H1 (cell line): ENCODE measurements at regions not wholly inside any gene's neighbourhood (a gene's known extent, or its start where the extent isn't known, plus 50 kb on each side); places are given as distances from the start of the nearest gene placed in this dataset.

Experiments
- CTCF ChIA-PET: fragments of 300-600 bp; sonication (Branson Sonifier 250); formaldehyde crosslinking; loops from one replicate; lab custom pipeline; 2021; ENCODE audit not compliant: partially characterized antibody; lab: Charles Lee
- POLR2A ChIA-PET: fragments of 300-600 bp; sonication (Branson Sonifier 250); formaldehyde crosslinking; loops from one replicate; lab custom pipeline; 2021; ENCODE audit warnings: inconsistent platforms; ENCODE audit not compliant: partially characterized antibody; lab: Charles Lee
- DNase-seq, 2 experiments: peaks; one replicate each; pipeline versions ENCODE4 v3.0.0 to v3.0.0-alpha.2; 2010 to 2022; ENCODE audit warnings: low spot score in 2 of 2, low read depth in 1 of 2, mixed read lengths in 1 of 2
- FAIRE-seq: peaks from 2 replicates; lab custom pipeline; 2011; peaks lifted over from hg19 to GRCh38; lab: Jason Lieb, UNC
- H2AFZ ChIP-seq: 2 replicates; pipeline ENCODE4 v1.8.1; 2012; ENCODE audit warnings: low read length, inconsistent platforms
- H2AK5ac ChIP-seq: 2 replicates; pipeline ENCODE4 v1.6.1; 2013; ENCODE audit warnings: low read depth, low read length
- H2BK120ac ChIP-seq: replicated peaks from 2 replicates; pipeline ENCODE3; 2013; ENCODE audit warnings: low read depth, low read length, inconsistent platforms
- H2BK12ac ChIP-seq: 2 replicates; pipeline ENCODE4 v1.6.1; 2013; ENCODE audit warnings: low read depth, low read length
- H2BK15ac ChIP-seq: 2 replicates; pipeline ENCODE4 v1.6.1; 2013; ENCODE audit warnings: low read length
- H2BK20ac ChIP-seq: 2 replicates; pipeline ENCODE4 v1.6.1; 2013; ENCODE audit warnings: low read length
- H2BK5ac ChIP-seq: 2 replicates; pipeline ENCODE4 v1.6.1; 2013; ENCODE audit warnings: low read depth, low read length
- H3K14ac ChIP-seq: 2 replicates; pipeline ENCODE4 v1.6.1; 2013; ENCODE audit warnings: inconsistent platforms; ENCODE audit not compliant: insufficient read length
- H3K18ac ChIP-seq: 2 replicates; pipeline ENCODE4 v1.6.1; 2013; ENCODE audit warnings: low read length; ENCODE audit errors: extremely low read depth
- H3K23ac ChIP-seq: 2 replicates; pipeline ENCODE4 v1.6.1; 2013; ENCODE audit warnings: inconsistent platforms; ENCODE audit not compliant: insufficient read length
- H3K23me2 ChIP-seq: 2 replicates; pipeline ENCODE4 v1.6.1; 2013; ENCODE audit warnings: low read depth, low read length
- H3K27ac ChIP-seq: 2 replicates; pipeline ENCODE4 v1.6.1; 2011; ENCODE audit warnings: low read depth, low read length, inconsistent platforms
- H3K27me3 ChIP-seq, 4 experiments: replicated peaks in 1 of 4; 1 replicate in 1 of 4; 2 replicates in 3 of 4; pipeline versions ENCODE4 v1.6.1 to v1.8.1; 2011 to 2013; ENCODE audit warnings: low read length in 3 of 4, mild to moderate bottlenecking in 3 of 4, inconsistent platforms in 2 of 4, mixed read lengths in 2 of 4, moderate library complexity in 1 of 4; ENCODE audit not compliant: control insufficient read depth in 3 of 4, insufficient read depth in 3 of 4; ENCODE audit errors: extremely low read depth in 1 of 4
- H3K36me3 ChIP-seq, 4 experiments: 2 replicates each; pipeline versions ENCODE4 v1.6.1 to v1.8.1; 2011 to 2013; ENCODE audit warnings: mild to moderate bottlenecking in 4 of 4, low read length in 3 of 4, moderate library complexity in 2 of 4, control low read depth in 1 of 4, inconsistent platforms in 1 of 4; ENCODE audit not compliant: insufficient read depth in 4 of 4, control insufficient read depth in 2 of 4
- H3K4ac ChIP-seq: replicated peaks from 2 replicates; pipeline ENCODE3; 2013; ENCODE audit warnings: low read length, low read depth, mixed read lengths, inconsistent platforms; ENCODE audit not compliant: insufficient read length
- H3K4me1 ChIP-seq, 4 experiments: replicated peaks in 1 of 4; 1 replicate in 1 of 4; 2 replicates in 3 of 4; pipeline versions ENCODE4 v1.6.1 to v1.8.1; 2011 to 2013; ENCODE audit warnings: low read length in 3 of 4, inconsistent platforms in 2 of 4, mixed read lengths in 1 of 4; ENCODE audit not compliant: insufficient read depth in 4 of 4, control insufficient read depth in 3 of 4
- H3K4me2 ChIP-seq, 2 experiments: 2 replicates each; pipeline versions ENCODE4 v1.6.1 to v1.8.1; 2011 to 2013; ENCODE audit warnings: low read depth in 2 of 2, low read length in 2 of 2, control low read depth in 1 of 2, inconsistent platforms in 1 of 2, mild to moderate bottlenecking in 1 of 2; ENCODE audit not compliant: insufficient read depth in 1 of 2
- H3K4me3 ChIP-seq, 4 experiments: fragments of 200-600, 300-600 bp in 1 of 4; sonication (generic), shearing (Covaris generic), sonication (Bioruptor Twin) in 1 of 4; 2 replicates each; pipeline versions ENCODE4 v1.5.1 to v1.8.1; 2011 to 2016; ENCODE audit warnings: low read length in 4 of 4, low read depth in 3 of 4, control low read depth in 2 of 4, inconsistent platforms in 2 of 4, mild to moderate bottlenecking in 2 of 4, mixed read lengths in 1 of 4, moderate library complexity in 1 of 4; ENCODE audit not compliant: insufficient read depth in 2 of 4; ENCODE audit errors: extremely low read depth in 1 of 4
- H3K56ac ChIP-seq: replicated peaks from 2 replicates; pipeline ENCODE3; 2013; ENCODE audit warnings: low read depth, mild to moderate bottlenecking, mixed read lengths, low read length, inconsistent platforms; ENCODE audit not compliant: insufficient read length
- H3K79me1 ChIP-seq: 2 replicates; pipeline ENCODE4 v1.6.1; 2013; ENCODE audit warnings: low read depth, low read length, control low read depth
- H3K79me2 ChIP-seq, 2 experiments: 2 replicates each; pipeline versions ENCODE4 v1.6.1 to v1.8.1; 2012 to 2013; ENCODE audit warnings: low read length in 2 of 2, mild to moderate bottlenecking in 2 of 2, inconsistent platforms in 1 of 2; ENCODE audit not compliant: insufficient read depth in 2 of 2, control insufficient read depth in 1 of 2
- H3K9ac ChIP-seq, 4 experiments: replicated peaks in 1 of 4; 1 replicate in 1 of 4; 2 replicates in 3 of 4; pipeline versions ENCODE4 v1.6.1 to v1.8.1; 2011 to 2013; ENCODE audit warnings: low read depth in 3 of 4, low read length in 3 of 4, control low read depth in 2 of 4, mild to moderate bottlenecking in 2 of 4, moderate library complexity in 2 of 4, inconsistent platforms in 1 of 4; ENCODE audit errors: extremely low read depth in 1 of 4
- H3K9me3 ChIP-seq, 2 experiments: 2 replicates each; pipeline versions ENCODE4 v1.6.1 to v1.8.1; 2012 to 2013; ENCODE audit warnings: mild to moderate bottlenecking in 2 of 2, moderate library complexity in 2 of 2, control low read depth in 1 of 2, inconsistent platforms in 1 of 2, low read depth in 1 of 2, low read length in 1 of 2, mixed read lengths in 1 of 2; ENCODE audit not compliant: insufficient read depth in 2 of 2
- H4K20me1 ChIP-seq, 2 experiments: replicated peaks in 1 of 2; 2 replicates each; pipeline versions ENCODE3 to v1.8.1; 2011 to 2013; ENCODE audit warnings: inconsistent platforms in 2 of 2, low read length in 2 of 2, mild to moderate bottlenecking in 1 of 2; ENCODE audit not compliant: insufficient read depth in 2 of 2, control insufficient read depth in 1 of 2
- H4K5ac ChIP-seq: 2 replicates; pipeline ENCODE4 v1.6.1; 2013; ENCODE audit warnings: low read length, low read depth, mixed read lengths, inconsistent platforms; ENCODE audit not compliant: insufficient read length
- H4K8ac ChIP-seq: 2 replicates; pipeline ENCODE4 v1.8.0; 2013; ENCODE audit warnings: mild to moderate bottlenecking, moderate library complexity, low read length, inconsistent platforms; ENCODE audit not compliant: insufficient read depth; ENCODE audit errors: extremely low read depth
- H4K91ac ChIP-seq: replicated peaks from 2 replicates; pipeline ENCODE3; 2013; ENCODE audit warnings: low read length, mixed read lengths, inconsistent platforms; ENCODE audit not compliant: insufficient read length
- ASH2L ChIP-seq: fragments of 200-600, 300-600 bp; sonication (generic); IDR thresholded peaks from one replicate; pipeline ENCODE4 v1.7.1; 2017; ENCODE audit warnings: low read length
- CTCF ChIP-seq, 3 experiments: IDR thresholded peaks; 1 replicate in 2 of 3; 2 replicates in 1 of 3; pipeline versions ENCODE4 v1.5.1 to v1.6.1; 2011; ENCODE audit warnings: low read length in 3 of 3, mild to moderate bottlenecking in 3 of 3, inconsistent platforms in 2 of 3, low read depth in 1 of 3, moderate library complexity in 1 of 3; ENCODE audit not compliant: insufficient read depth in 1 of 3; ENCODE audit errors: control extremely low read depth in 1 of 3
- MAFK ChIP-seq: IDR thresholded peaks from 2 replicates; pipeline ENCODE4 v1.6.1; 2012; ENCODE audit warnings: low read depth, mild to moderate bottlenecking, improper control_type of control experiment, low read length
- NANOG ChIP-seq: IDR thresholded peaks from 2 replicates; pipeline ENCODE4 v1.6.1; 2011; ENCODE audit warnings: low read length, low read depth, mild to moderate bottlenecking, inconsistent platforms; ENCODE audit not compliant: insufficient read depth, poor library complexity, severe bottlenecking
- RNF2 ChIP-seq: fragments of 200-900, 300-1000 bp; sonication (generic); IDR thresholded peaks from 2 replicates; pipeline ENCODE4 v1.7.1; 2016; ENCODE audit warnings: borderline replicate concordance, low read depth, mild to moderate bottlenecking, antibody characterized with exemption, low read length; ENCODE audit not compliant: poor library complexity, severe bottlenecking; ENCODE audit errors: missing control alignments
- SAP30 ChIP-seq: fragments of 300-600 bp; sonication (generic); IDR thresholded peaks from 2 replicates; pipeline ENCODE4 v1.7.1; 2012; ENCODE audit warnings: low read length, moderate library complexity, mild to moderate bottlenecking, inconsistent platforms; ENCODE audit not compliant: insufficient read depth, insufficient replicate concordance
- SIRT6 ChIP-seq: IDR thresholded peaks from one replicate; pipeline ENCODE4 v1.7.1; 2012; ENCODE audit warnings: low read length, inconsistent platforms
- SP1 ChIP-seq: IDR thresholded peaks from 2 replicates; pipeline ENCODE4 v1.6.1; 2011; ENCODE audit warnings: low read depth, low read length
- SP2 ChIP-seq: IDR thresholded peaks from 2 replicates; pipeline ENCODE4 v1.6.1; 2012; ENCODE audit warnings: mild to moderate bottlenecking, low read length, inconsistent platforms
- USF2 ChIP-seq: IDR thresholded peaks from 2 replicates; pipeline ENCODE4 v1.6.1; 2011; ENCODE audit warnings: low read length, improper control_type of control experiment
- WGBS, 2 experiments: shearing (Covaris generic) in 1 of 2; methylation state at CpG; one replicate each; pipeline versions ENCODE4 v1.1.6 to v1.1.7; 2013 to 2015; ENCODE audit warnings: low lambda C conversion rate in 2 of 2, mixed read lengths in 2 of 2, inconsistent platforms in 1 of 2, low coverage in 1 of 2, missing lambda C conversion rate in 1 of 2; ENCODE audit not compliant: insufficient replicate concordance in 2 of 2, insufficient coverage in 1 of 2, insufficient read length in 1 of 2; ENCODE audit errors: extremely low coverage in 1 of 2, missing lambda C conversion rate in 1 of 2; 5-methylcytosine and 5-hydroxymethylcytosine counted together

GRCh38 chr16:76818606-76819181 lies 372.3 kb upstream of the MON1B start:
- H4K8ac ChIP-seq: no peak overlapping the region
- ChIA-PET CTCF (interaction anchor here (1.1 kb wide), 1 partner anchor 225 kb away, joined by 3 read pairs; no protein-coding TSS in a partner anchor), POLR2A (no interaction called here)
- H4K91ac ChIP-seq: no peak overlapping the region
- no peaks in the 10 kb centered on the region for H4K20me1 ChIP-seq
- no peak overlapping the region for H2AFZ ChIP-seq
- H3K23ac ChIP-seq: no peak overlapping the region
- H3K9me3 ChIP-seq: no peaks in the 10 kb centered on the region
- no peak overlapping the region for H2BK120ac ChIP-seq
- no peak overlapping the region for H2BK12ac ChIP-seq
- H3K9ac ChIP-seq: no peak overlapping the region
- H3K27me3 ChIP-seq: no peaks in the 10 kb centered on the region
- 90% methylated on average over 3 of the region's 3 CpGs; no CpG with 5 or more reads in 1 of the 2 experiments for WGBS, 2 experiments
- H3K36me3 ChIP-seq: no peaks in the 10 kb centered on the region
- no peak overlapping the region for H3K14ac ChIP-seq
- FAIRE-seq: no peak
- H3K56ac ChIP-seq: no peak overlapping the region
- H2BK15ac ChIP-seq: no peak overlapping the region
- H3K79me1 ChIP-seq: no peaks in the 10 kb centered on the region
- H4K5ac ChIP-seq: no peak overlapping the region
- no peak overlapping the region for H2AK5ac ChIP-seq
- no peak overlapping the region for H3K18ac ChIP-seq
- no peak overlapping the region for H3K27ac ChIP-seq
- no peak overlapping the region for H3K4me3 ChIP-seq
- no peak overlapping the region for H3K4me2 ChIP-seq
- no peaks in the 10 kb centered on the region for H3K79me2 ChIP-seq
- no peak for DNase-seq
- no peaks in the 10 kb centered on the region for H3K4me1 ChIP-seq
- H2BK5ac ChIP-seq: no peak overlapping the region
- no peak overlapping the region for H3K4ac ChIP-seq
- H3K23me2 ChIP-seq: no peaks in the 10 kb centered on the region
- H2BK20ac ChIP-seq: no peak overlapping the region
- TF ChIP-seq NANOG (no peak), USF2 (no peak), SP1 (no peak), RNF2 (no peak), CTCF (IDR thresholded peaks at IDR 0.05; ENCODE audit: control extremely low read depth in 1 of 3, insufficient read depth in 1 of 3, low read depth in 1 of 3, low read length in 3 of 3) (no peak), ASH2L (no peak), SIRT6 (no peak), SP2 (no peak), MAFK (no peak), SAP30 (no peak)
